ENCODE measurements at regions not wholly inside any gene's neighbourhood (a gene's known extent, or its start where the extent isn't known, plus 50 kb on each side); places are given as distances from the start of the nearest gene placed in this dataset.
"Not testable (repeated sequence)": the region's sequence is repeated elsewhere in the genome, so short reads cannot be mapped to it uniquely, and the experiment has no call there.

DNA sequence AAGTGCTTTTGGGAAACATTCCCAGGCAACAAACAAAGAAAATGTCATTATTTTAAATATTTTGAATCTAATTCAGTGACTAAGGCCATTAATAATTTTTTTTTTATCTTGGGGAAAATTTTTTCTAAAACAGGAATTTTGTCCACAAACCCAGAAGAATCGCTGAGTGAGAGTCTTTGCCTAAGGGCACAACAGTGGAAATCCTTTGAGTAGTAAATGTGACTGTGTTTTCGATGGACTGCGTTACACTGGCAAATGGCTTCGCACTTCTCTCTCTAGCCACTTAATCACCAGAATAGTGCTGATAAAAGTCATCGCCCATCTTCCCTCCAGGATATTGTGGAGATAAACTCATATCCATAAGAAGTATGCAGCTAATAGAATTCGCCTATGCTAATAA, 430.3 kb upstream of the AKR1E2 start:
- Histone ChIP-seq H3K9ac (replicated peaks; ENCODE audit: extremely low read depth, insufficient read depth, low read length) (no peak overlapping the region), H3K9me3 (replicated peaks; ENCODE audit: control insufficient read depth, insufficient read depth, low read length) (no peaks in the 10 kb centered on the region), H3K4me1 (ENCODE audit: control insufficient read depth, extremely low read depth, insufficient read depth, low read length) (no peaks in the 10 kb centered on the region), H4K20me1 (replicated peaks; ENCODE audit: control insufficient read depth, extremely low read depth, insufficient read depth, low read length) (no peaks in the 10 kb centered on the region), H3K4me2 (ENCODE audit: insufficient read depth, low read length) (no peak overlapping the region), H3K36me3 (ENCODE audit: control insufficient read depth in 2 of 2, extremely low read depth in 1 of 2, insufficient read depth in 2 of 2, low read length in 2 of 2) (no peaks in the 10 kb centered on the region), H3K4me3 (replicated peaks in 1 of 3; ENCODE audit: insufficient read depth in 1 of 3, low read depth in 1 of 3, low read length in 3 of 3) (no peak overlapping the region), H2AFZ (ENCODE audit: low read depth, low read length) (no peak overlapping the region), H3K27ac (ENCODE audit: insufficient read depth, low read depth, low read length) (no peak overlapping the region), H3K9me1 (replicated peaks; ENCODE audit: control insufficient read depth, extremely low read depth, insufficient read depth, low read length) (no peaks in the 10 kb centered on the region), H3K27me3 (ENCODE audit: control insufficient read depth in 2 of 2, insufficient read depth in 2 of 2, low read length in 2 of 2) (no peaks in the 10 kb centered on the region), H3K79me2 (ENCODE audit: control insufficient read depth, insufficient read depth, low read length) (no peaks in the 10 kb centered on the region)
- TF ChIP-seq JUN (IDR thresholded peaks at IDR 0.05; ENCODE audit: borderline replicate concordance, insufficient read depth, insufficient read length, low read depth) (no peak), GATA2 (IDR thresholded peaks at IDR 0.05; ENCODE audit: insufficient read depth, insufficient read length, low read depth, low read length) (no peak), FOS (IDR thresholded peaks at IDR 0.05; ENCODE audit: borderline replicate concordance, insufficient read depth, low read length) (no peak), POLR2AphosphoS5 (IDR thresholded peaks at IDR 0.05; ENCODE audit: insufficient read depth, low read depth, low read length) (no peak), POLR2A (IDR thresholded peaks at IDR 0.05; ENCODE audit: low read depth, low read length) (no peak), MYC (IDR thresholded peaks at IDR 0.05; ENCODE audit: low read depth, low read length) (no peak), EZH2 (IDR thresholded peaks at IDR 0.05; ENCODE audit: borderline replicate concordance, low read depth, low read length, severe bottlenecking) (no peak)
- TF ChIP-seq, protein P1, sequence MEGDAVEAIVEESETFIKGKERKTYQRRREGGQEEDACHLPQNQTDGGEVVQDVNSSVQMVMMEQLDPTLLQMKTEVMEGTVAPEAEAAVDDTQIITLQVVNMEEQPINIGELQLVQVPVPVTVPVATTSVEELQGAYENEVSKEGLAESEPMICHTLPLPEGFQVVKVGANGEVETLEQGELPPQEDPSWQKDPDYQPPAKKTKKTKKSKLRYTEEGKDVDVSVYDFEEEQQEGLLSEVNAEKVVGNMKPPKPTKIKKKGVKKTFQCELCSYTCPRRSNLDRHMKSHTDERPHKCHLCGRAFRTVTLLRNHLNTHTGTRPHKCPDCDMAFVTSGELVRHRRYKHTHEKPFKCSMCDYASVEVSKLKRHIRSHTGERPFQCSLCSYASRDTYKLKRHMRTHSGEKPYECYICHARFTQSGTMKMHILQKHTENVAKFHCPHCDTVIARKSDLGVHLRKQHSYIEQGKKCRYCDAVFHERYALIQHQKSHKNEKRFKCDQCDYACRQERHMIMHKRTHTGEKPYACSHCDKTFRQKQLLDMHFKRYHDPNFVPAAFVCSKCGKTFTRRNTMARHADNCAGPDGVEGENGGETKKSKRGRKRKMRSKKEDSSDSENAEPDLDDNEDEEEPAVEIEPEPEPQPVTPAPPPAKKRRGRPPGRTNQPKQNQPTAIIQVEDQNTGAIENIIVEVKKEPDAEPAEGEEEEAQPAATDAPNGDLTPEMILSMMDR (IDR thresholded peaks at IDR 0.05; ENCODE audit: extremely low read depth in 1 of 2, insufficient read depth in 1 of 2, low read depth in 1 of 2, low read length in 2 of 2) = no peak
- TF ChIP-seq, protein P2, sequence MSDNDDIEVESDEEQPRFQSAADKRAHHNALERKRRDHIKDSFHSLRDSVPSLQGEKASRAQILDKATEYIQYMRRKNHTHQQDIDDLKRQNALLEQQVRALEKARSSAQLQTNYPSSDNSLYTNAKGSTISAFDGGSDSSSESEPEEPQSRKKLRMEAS (IDR thresholded peaks at IDR 0.05; ENCODE audit: insufficient read depth, insufficient read length) = no peak
- ChIA-PET CTCF (no interaction called here), POLR2A (no interaction called here)
- no TSS peak for BruUV-seq (replicated peaks)
- intact Hi-C loops (cut with micrococcal nuclease) (no loop called here), dilution Hi-C loops (cut with MboI; ENCODE audit: extremely low pct_ligation_motif_present, low sequenced_read_pairs) (no loop called here)
- no peak for FAIRE-seq
- DNase-seq (ENCODE audit: low read depth, low spot score) = no peak

DNA sequence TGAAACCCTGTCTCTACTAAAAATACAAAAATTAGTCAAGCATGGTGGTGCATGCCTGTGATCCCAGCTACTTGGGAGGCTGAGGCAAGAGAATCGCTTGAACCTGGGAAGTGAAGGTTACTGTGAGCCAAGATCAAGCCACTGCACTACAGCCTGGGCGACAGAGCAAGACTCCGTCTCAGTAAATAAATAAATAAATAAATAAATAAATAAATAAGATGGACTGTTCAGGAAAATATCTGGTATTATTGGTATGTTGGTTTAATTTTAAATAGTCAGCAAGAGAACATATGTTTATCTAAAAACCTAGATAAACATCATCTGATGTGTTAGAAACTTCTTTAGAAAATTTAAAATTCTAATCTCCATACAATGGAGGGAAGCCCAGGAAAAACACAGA, 431.6 kb upstream of the AKR1E2 start:
- intact Hi-C loops (cut with micrococcal nuclease) = loop anchor here (5.0 kb wide), 1 partner anchor 373 kb away; no protein-coding TSS in a partner anchor
- H3K79me2 ChIP-seq (ENCODE audit: control insufficient read depth, insufficient read depth, low read length); H3K9me1 ChIP-seq (replicated peaks; ENCODE audit: control insufficient read depth, extremely low read depth, insufficient read depth, low read length); H3K27ac ChIP-seq (ENCODE audit: insufficient read depth, low read depth, low read length); DNase-seq (ENCODE audit: low read depth, low spot score); dilution Hi-C loops (cut with MboI; ENCODE audit: extremely low pct_ligation_motif_present, low sequenced_read_pairs); H3K4me3 ChIP-seq (replicated peaks in 1 of 3; ENCODE audit: insufficient read depth in 1 of 3, low read depth in 1 of 3, low read length in 3 of 3); H3K4me1 ChIP-seq (ENCODE audit: control insufficient read depth, extremely low read depth, insufficient read depth, low read length); H3K36me3 ChIP-seq (ENCODE audit: control insufficient read depth in 2 of 2, extremely low read depth in 1 of 2, insufficient read depth in 2 of 2, low read length in 2 of 2); H3K9ac ChIP-seq (replicated peaks; ENCODE audit: extremely low read depth, insufficient read depth, low read length); BruUV-seq (replicated peaks); H3K4me2 ChIP-seq (ENCODE audit: insufficient read depth, low read length); H4K20me1 ChIP-seq (replicated peaks; ENCODE audit: control insufficient read depth, extremely low read depth, insufficient read depth, low read length); FAIRE-seq; H3K27me3 ChIP-seq (ENCODE audit: control insufficient read depth in 2 of 2, insufficient read depth in 2 of 2, low read length in 2 of 2); POLR2A ChIA-PET; H2AFZ ChIP-seq (ENCODE audit: low read depth, low read length); H3K9me3 ChIP-seq (replicated peaks; ENCODE audit: control insufficient read depth, insufficient read depth, low read length): not testable (repeated sequence)
- CTCF ChIA-PET = interaction anchor here (1.0 kb wide), 1 partner anchor 10 kb away, joined by 3 read pairs; no protein-coding TSS in a partner anchor
